ENCODE measurements at regions not wholly inside any gene's neighbourhood (a gene's known extent, or its start where the extent isn't known, plus 50 kb on each side); places are given as distances from the start of the nearest gene placed in this dataset.

DNA sequence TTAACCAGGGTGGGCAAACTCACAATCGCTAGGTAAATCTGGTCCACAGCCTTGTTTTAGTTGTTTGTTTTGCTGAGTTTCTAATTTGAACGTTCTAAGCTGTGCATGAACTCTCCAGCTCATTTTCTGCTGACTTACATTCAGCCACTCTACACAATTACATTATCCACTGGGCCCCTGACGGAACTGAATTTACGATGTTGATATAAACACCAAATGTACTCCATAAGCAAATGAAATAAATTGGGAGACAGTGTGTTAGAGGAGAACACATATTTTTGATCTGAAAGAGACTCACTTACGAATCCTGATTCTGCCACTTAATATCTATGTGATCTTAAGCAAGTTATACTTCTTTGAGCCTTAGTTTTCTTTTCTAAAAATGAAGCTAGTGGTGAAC is 393.4 kb downstream of the ZNF608 start:
- no peaks in the 10 kb centered on the region for H3K27me3 ChIP-seq
- 71% methylated on average over 5 of the region's 5 CpGs for WGBS (ENCODE audit: insufficient coverage, low coverage, low lambda C conversion rate, missing lambda C conversion rate)
- intact Hi-C loops (cut with DNase I): no loop called here
- H3K27ac ChIP-seq: no peak overlapping the region
- TF ChIP-seq CTCF (IDR thresholded peaks at IDR 0.05) (no peak), POLR2A (IDR thresholded peaks at IDR 0.05) (no peak)
- DNase-seq (no peak), ATAC-seq (no peak)
- H3K9me3 ChIP-seq: no peaks in the 10 kb centered on the region
- H3K4me1 ChIP-seq: no peaks in the 10 kb centered on the region
- no peaks in the 10 kb centered on the region for H3K36me3 ChIP-seq
- no peak overlapping the region for H3K4me3 ChIP-seq

DNA sequence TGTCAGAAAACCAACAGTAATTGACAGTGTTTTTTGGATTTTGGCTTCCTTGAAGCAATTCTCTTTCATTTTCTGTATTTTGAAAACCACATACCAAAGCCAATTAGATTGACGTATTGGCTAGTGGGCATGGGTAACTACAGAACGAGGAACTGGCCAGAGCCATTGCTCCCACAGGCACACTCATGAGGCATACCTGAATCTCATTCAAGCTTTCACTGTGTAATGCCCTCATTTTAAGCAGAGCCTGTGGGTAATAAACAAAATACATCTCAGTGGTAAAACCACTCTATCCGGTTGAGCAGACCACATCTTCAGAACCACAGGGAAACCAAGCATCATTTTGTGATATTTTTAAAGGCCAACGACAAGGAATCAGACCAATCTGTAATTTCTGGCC is 394.1 kb downstream of the ZNF608 start:
- no peaks in the 10 kb centered on the region for H3K9me3 ChIP-seq
- no peaks in the 10 kb centered on the region for H3K4me1 ChIP-seq
- TF ChIP-seq CTCF (IDR thresholded peaks at IDR 0.05): no peak
- no peak for TF ChIP-seq POLR2A (IDR thresholded peaks at IDR 0.05)
- no peaks in the 10 kb centered on the region for H3K27me3 ChIP-seq
- no peak overlapping the region for H3K27ac ChIP-seq
- ATAC-seq (no peak), DNase-seq (no peak)
- H3K4me3 ChIP-seq: no peak overlapping the region
- no peaks in the 10 kb centered on the region for H3K36me3 ChIP-seq
- WGBS (ENCODE audit: insufficient coverage, low coverage, low lambda C conversion rate, missing lambda C conversion rate): 62% methylated on average over 4 of the region's 4 CpGs
- intact Hi-C loops (cut with DNase I): no loop called here

DNA sequence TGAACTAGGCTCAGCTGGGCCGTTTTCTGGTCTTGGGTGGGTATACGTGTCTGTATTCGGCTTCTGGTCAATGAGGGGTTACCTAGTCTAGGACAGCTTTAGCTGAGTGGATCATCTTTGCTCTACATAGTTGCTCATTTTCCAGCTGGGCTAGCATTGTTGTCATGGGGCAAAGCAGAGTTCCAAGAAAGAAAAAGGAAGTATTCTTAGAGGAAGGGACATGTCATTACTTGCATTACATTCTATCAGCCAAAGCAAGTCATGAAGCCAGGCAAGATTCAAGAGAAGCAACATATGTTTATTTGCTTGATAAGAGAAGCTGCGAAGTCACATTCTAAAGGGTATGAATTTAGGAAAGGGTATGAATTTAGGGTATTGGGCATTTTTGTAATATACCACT is 396.5 kb downstream of the ZNF608 start:
- DNase-seq (no peak), ATAC-seq (no peak)
- Histone ChIP-seq H3K27me3 (no peaks in the 10 kb centered on the region), H3K27ac (no peak overlapping the region), H3K36me3 (no peaks in the 10 kb centered on the region), H3K4me3 (no peak overlapping the region), H3K4me1 (no peaks in the 10 kb centered on the region), H3K9me3 (no peaks in the 10 kb centered on the region)
- WGBS (ENCODE audit: insufficient coverage, low coverage, low lambda C conversion rate, missing lambda C conversion rate): 87% methylated on average over 4 of the region's 4 CpGs
- intact Hi-C loops (cut with DNase I): no loop called here
- TF ChIP-seq CTCF (IDR thresholded peaks at IDR 0.05): no peak
- TF ChIP-seq POLR2A (IDR thresholded peaks at IDR 0.05): no peak

DNA sequence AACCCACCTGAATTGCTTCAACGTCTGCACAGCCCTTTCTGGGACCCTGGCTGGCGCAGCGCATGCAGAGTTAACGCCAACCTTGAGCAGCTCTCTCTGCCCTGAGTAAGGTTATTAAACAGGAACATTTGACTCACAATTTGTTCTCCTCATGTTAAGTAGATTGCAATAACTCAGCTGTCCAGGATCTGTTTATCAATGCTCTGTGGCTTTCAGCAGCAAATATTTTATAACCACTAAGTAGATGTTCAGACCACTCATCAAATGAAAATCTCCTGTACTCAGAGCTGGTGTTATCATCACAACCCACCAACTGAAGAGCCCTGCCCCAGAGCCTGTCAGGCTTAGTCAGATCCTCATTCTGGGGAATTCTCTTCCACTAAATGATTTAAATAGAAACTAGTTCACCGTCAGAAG is 403.0 kb downstream of the ZNF608 start:
- no peaks in the 10 kb centered on the region for H3K36me3 ChIP-seq
- H3K4me1 ChIP-seq: no peaks in the 10 kb centered on the region
- intact Hi-C loops (cut with DNase I): no loop called here
- 72% methylated on average over 5 of the region's 5 CpGs for WGBS (ENCODE audit: insufficient coverage, low coverage, low lambda C conversion rate, missing lambda C conversion rate)
- ATAC-seq (no peak), DNase-seq (no peak)
- TF ChIP-seq CTCF (IDR thresholded peaks at IDR 0.05): no peak
- TF ChIP-seq POLR2A (IDR thresholded peaks at IDR 0.05): no peak
- no peak overlapping the region for H3K27ac ChIP-seq
- no peaks in the 10 kb centered on the region for H3K27me3 ChIP-seq
- no peak overlapping the region for H3K4me3 ChIP-seq
- no peaks in the 10 kb centered on the region for H3K9me3 ChIP-seq

GRCh38 chr5:124342986-124343385 is 403.5 kb downstream of the ZNF608 start:
- ATAC-seq (no peak), DNase-seq (no peak)
- H3K4me1 ChIP-seq: no peaks in the 10 kb centered on the region
- 30% methylated on average over 1 of the region's 1 CpG for WGBS (ENCODE audit: insufficient coverage, low coverage, low lambda C conversion rate, missing lambda C conversion rate)
- H3K36me3 ChIP-seq: no peaks in the 10 kb centered on the region
- H3K27me3 ChIP-seq: no peaks in the 10 kb centered on the region
- H3K9me3 ChIP-seq: no peaks in the 10 kb centered on the region
- no peak overlapping the region for H3K27ac ChIP-seq
- TF ChIP-seq CTCF (IDR thresholded peaks at IDR 0.05) (no peak), POLR2A (IDR thresholded peaks at IDR 0.05) (no peak)
- H3K4me3 ChIP-seq: no peak overlapping the region
- intact Hi-C loops (cut with DNase I): no loop called here

Measured in right lobe of liver (tissue), 6 donors.